Activated T-helper 1 cell treated with anti-CD3 and anti-CD28 coated beads, Interleukin-12 subunit alpha, Interleukin-12 subunit beta, Interleukin-2, Interleukin-4 antibody, amounts not matched to agents 30 ng/mL and 10 ng/mL and 1 ng/mL, durations not matched to agents 14 hours and 24 hours and 36 hours (primary cell): ENCODE measurements at regions not wholly inside any gene's neighbourhood (a gene's known extent, or its start where the extent isn't known, plus 50 kb on each side); places are given as distances from the start of the nearest gene placed in this dataset.
"Not testable (repeated sequence)": the region's sequence is repeated elsewhere in the genome, so short reads cannot be mapped to it uniquely, and the experiment has no call there.

Experiments used
- DNase-seq: peaks from one replicate; pipeline ENCODE4 v3.0.0; 2021; ENCODE audit warnings: low spot score
- H3K27ac Mint-ChIP-seq: one replicate; pipeline ENCODE4 v1.8.0; 2021; ENCODE audit warnings: mild to moderate bottlenecking, mixed read lengths
- H3K27me3 Mint-ChIP-seq: one replicate; pipeline ENCODE4 v1.8.0; 2022; ENCODE audit warnings: mild to moderate bottlenecking, moderate library complexity, mixed read lengths; ENCODE audit not compliant: insufficient read depth
- H3K36me3 Mint-ChIP-seq: one replicate; pipeline ENCODE4 v1.8.0; 2021; ENCODE audit warnings: low read depth, mixed read lengths
- H3K4me1 Mint-ChIP-seq: one replicate; pipeline ENCODE4 v1.8.0; 2021; ENCODE audit warnings: low read depth, mixed read lengths
- H3K4me3 Mint-ChIP-seq: one replicate; pipeline ENCODE4 v1.8.0; 2021; ENCODE audit warnings: mild to moderate bottlenecking, moderate library complexity, mixed read lengths
- H3K9me3 Mint-ChIP-seq: one replicate; pipeline ENCODE4 v1.8.0; 2021; ENCODE audit warnings: mixed read lengths
- intact Hi-C: fragments of 100-400 bp; cut with micrococcal nuclease; formaldehyde crosslinking; loops from one replicate; pipeline ENCODE4 v1.15.1; 2024

GRCh38 chr2:22175003-22175402 lies 1051.2 kb downstream of the TDRD15 start:
- Mint-ChIP-seq H3K27ac (no peak overlapping the region), H3K36me3 (no peaks in the 10 kb centered on the region), H3K27me3 (no peaks in the 10 kb centered on the region), H3K4me1 (no peaks in the 10 kb centered on the region), H3K9me3 (peaks cover 21% of the 10 kb centered on the region), H3K4me3 (no peak overlapping the region)
- DNase-seq: no peak
- intact Hi-C loops: no loop called here

GRCh38 chr2:22185251-22185650 lies 1061.5 kb downstream of the TDRD15 start:
- no peak overlapping the region for H3K27ac Mint-ChIP-seq
- H3K36me3 Mint-ChIP-seq: no peaks in the 10 kb centered on the region
- no peak for DNase-seq
- intact Hi-C loops: no loop called here
- peaks cover 12% of the 10 kb centered on the region for H3K9me3 Mint-ChIP-seq
- no peaks in the 10 kb centered on the region for H3K4me1 Mint-ChIP-seq
- H3K4me3 Mint-ChIP-seq: no peak overlapping the region
- no peaks in the 10 kb centered on the region for H3K27me3 Mint-ChIP-seq

GRCh38 chr2:22186261-22186828 lies 1062.6 kb downstream of the TDRD15 start:
- H3K4me1 Mint-ChIP-seq, H3K4me3 Mint-ChIP-seq, intact Hi-C loops, H3K36me3 Mint-ChIP-seq, H3K27ac Mint-ChIP-seq, DNase-seq, H3K27me3 Mint-ChIP-seq: not testable (repeated sequence)
- peaks cover 12% of the 10 kb centered on the region for H3K9me3 Mint-ChIP-seq

GRCh38 chr2:22189893-22190480 lies 1066.2 kb downstream of the TDRD15 start:
- DNase-seq: no peak
- H3K4me3 Mint-ChIP-seq: no peak overlapping the region
- intact Hi-C loops: no loop called here
- peaks cover 12% of the 10 kb centered on the region for H3K9me3 Mint-ChIP-seq
- H3K27me3 Mint-ChIP-seq: no peaks in the 10 kb centered on the region
- no peaks in the 10 kb centered on the region for H3K36me3 Mint-ChIP-seq
- H3K4me1 Mint-ChIP-seq: no peaks in the 10 kb centered on the region
- H3K27ac Mint-ChIP-seq: no peak overlapping the region

- DNase-seq: no peak
- Mint-ChIP-seq H3K27me3 (no peaks in the 10 kb centered on the region), H3K4me1 (no peaks in the 10 kb centered on the region), H3K27ac (no peak overlapping the region), H3K4me3 (no peak overlapping the region), H3K36me3 (no peaks in the 10 kb centered on the region), H3K9me3 (no peaks in the 10 kb centered on the region)
- intact Hi-C loops: no loop called here
These were observed 1070.5 kb downstream of the TDRD15 start for GRCh38 chr2:22194218-22194617.

GRCh38 chr2:22196806-22197205 lies 1073.0 kb downstream of the TDRD15 start:
- no peak for DNase-seq
- no peaks in the 10 kb centered on the region for H3K27me3 Mint-ChIP-seq
- H3K9me3 Mint-ChIP-seq: no peaks in the 10 kb centered on the region
- no peaks in the 10 kb centered on the region for H3K36me3 Mint-ChIP-seq
- no peaks in the 10 kb centered on the region for H3K4me1 Mint-ChIP-seq
- no peak overlapping the region for H3K27ac Mint-ChIP-seq
- intact Hi-C loops: no loop called here
- H3K4me3 Mint-ChIP-seq: no peak overlapping the region

GRCh38 chr2:22198381-22199283 lies 1074.9 kb downstream of the TDRD15 start:
- Mint-ChIP-seq H3K27me3 (no peaks in the 10 kb centered on the region), H3K4me3 (no peak overlapping the region), H3K9me3 (no peaks in the 10 kb centered on the region), H3K27ac (no peak overlapping the region), H3K36me3 (no peaks in the 10 kb centered on the region), H3K4me1 (no peaks in the 10 kb centered on the region)
- no peak for DNase-seq
- intact Hi-C loops: no loop called here

- Mint-ChIP-seq H3K36me3 (no peaks in the 10 kb centered on the region), H3K27me3 (no peaks in the 10 kb centered on the region), H3K9me3 (no peaks in the 10 kb centered on the region), H3K4me1 (no peaks in the 10 kb centered on the region), H3K4me3 (no peak overlapping the region), H3K27ac (no peak overlapping the region)
- DNase-seq: no peak
- intact Hi-C loops: no loop called here
These were observed 1076.2 kb downstream of the TDRD15 start for GRCh38 chr2:22199994-22200393.

GRCh38 chr2:22209545-22209944 lies 1085.8 kb downstream of the TDRD15 start:
- Mint-ChIP-seq H3K27me3 (no peaks in the 10 kb centered on the region), H3K27ac (no peak overlapping the region), H3K36me3 (no peaks in the 10 kb centered on the region), H3K4me1 (no peaks in the 10 kb centered on the region), H3K9me3 (peaks cover 16% of the 10 kb centered on the region), H3K4me3 (no peak overlapping the region)
- no peak for DNase-seq
- intact Hi-C loops: no loop called here

- peaks cover 16% of the 10 kb centered on the region for H3K9me3 Mint-ChIP-seq
- DNase-seq: no peak
- intact Hi-C loops: no loop called here
- H3K4me1 Mint-ChIP-seq: no peaks in the 10 kb centered on the region
- no peaks in the 10 kb centered on the region for H3K27me3 Mint-ChIP-seq
- H3K36me3 Mint-ChIP-seq: no peaks in the 10 kb centered on the region
- no peak overlapping the region for H3K4me3 Mint-ChIP-seq
- no peak overlapping the region for H3K27ac Mint-ChIP-seq
These were observed 1089.5 kb downstream of the TDRD15 start for GRCh38 chr2:22213237-22213636.

GRCh38 chr2:22215517-22215916 lies 1091.7 kb downstream of the TDRD15 start:
- no peak overlapping the region for H3K27ac Mint-ChIP-seq
- H3K9me3 Mint-ChIP-seq: peaks cover 12% of the 10 kb centered on the region
- DNase-seq: no peak
- H3K27me3 Mint-ChIP-seq: no peaks in the 10 kb centered on the region
- intact Hi-C loops: no loop called here
- no peaks in the 10 kb centered on the region for H3K36me3 Mint-ChIP-seq
- no peaks in the 10 kb centered on the region for H3K4me1 Mint-ChIP-seq
- no peak overlapping the region for H3K4me3 Mint-ChIP-seq

GRCh38 chr2:22217881-22218280 lies 1094.1 kb downstream of the TDRD15 start:
- Mint-ChIP-seq H3K36me3 (no peaks in the 10 kb centered on the region), H3K27ac (no peak overlapping the region), H3K9me3 (peaks cover 8% of the 10 kb centered on the region), H3K27me3 (no peaks in the 10 kb centered on the region), H3K4me3 (no peak overlapping the region), H3K4me1 (no peaks in the 10 kb centered on the region)
- DNase-seq: no peak
- intact Hi-C loops: no loop called here

- Mint-ChIP-seq H3K27ac (no peak overlapping the region), H3K27me3 (no peaks in the 10 kb centered on the region), H3K9me3 (no peaks in the 10 kb centered on the region), H3K36me3 (no peaks in the 10 kb centered on the region), H3K4me1 (no peaks in the 10 kb centered on the region), H3K4me3 (no peak overlapping the region)
- no peak for DNase-seq
- intact Hi-C loops: no loop called here
These were observed 1097.2 kb downstream of the TDRD15 start for GRCh38 chr2:22221006-22221405.
